CD14-positive monocyte (primary cell): ENCODE measurements at regions not wholly inside any gene's neighbourhood (a gene's known extent, or its start where the extent isn't known, plus 50 kb on each side); places are given as distances from the start of the nearest gene placed in this dataset.

Experiments
- DNase-seq, 3 donors: peaks; one replicate each; pipeline ENCODE4 v3.0.0-alpha.2; 2011 to 2022
- H2AFZ ChIP-seq: 2 replicates; pipeline ENCODE4 v1.6.0; 2012; ENCODE audit warnings: mild to moderate bottlenecking, low read depth, low read length, inconsistent platforms; ENCODE audit not compliant: insufficient read depth, poor library complexity, severe bottlenecking
- H3K27ac ChIP-seq, 2 donors: 1 replicate in 1 of 2; 2 replicates in 1 of 2; pipeline ENCODE4 v1.5.1; 2012 to 2013; ENCODE audit warnings: low read length in 2 of 2, control low read depth in 1 of 2, inconsistent platforms in 1 of 2, low read depth in 1 of 2, mild to moderate bottlenecking in 1 of 2
- H3K27me3 ChIP-seq, 2 donors: one replicate each; pipeline versions ENCODE4 v1.6.0 to v1.6.1; 2011 to 2013; ENCODE audit warnings: low read length in 2 of 2; ENCODE audit not compliant: control insufficient read depth in 2 of 2, insufficient read depth in 2 of 2
- H3K36me3 ChIP-seq, 2 donors: replicated peaks in 1 of 2; 1 replicate in 1 of 2; 2 replicates in 1 of 2; pipeline versions ENCODE4 v1.5.1 to v1.6.1; 2012 to 2013; ENCODE audit warnings: low read length in 2 of 2, control low read depth in 1 of 2, inconsistent platforms in 1 of 2, mild to moderate bottlenecking in 1 of 2; ENCODE audit not compliant: insufficient read depth in 2 of 2, control insufficient read depth in 1 of 2
- H3K4me1 ChIP-seq, 2 donors: 1 replicate in 1 of 2; 2 replicates in 1 of 2; pipeline versions ENCODE4 v1.5.1 to v1.6.1; 2012 to 2013; ENCODE audit warnings: low read length in 2 of 2, control low read depth in 1 of 2, inconsistent platforms in 1 of 2, mild to moderate bottlenecking in 1 of 2, moderate library complexity in 1 of 2; ENCODE audit not compliant: insufficient read depth in 2 of 2, control insufficient read depth in 1 of 2
- H3K4me2 ChIP-seq: replicated peaks from 2 replicates; pipeline ENCODE3; 2012; ENCODE audit warnings: low read length, moderate library complexity, mild to moderate bottlenecking; ENCODE audit not compliant: poor library complexity, severe bottlenecking; ENCODE audit errors: extremely low read depth
- H3K4me3 ChIP-seq, 3 experiments: fragments of 200-600 bp in 1 of 3; sonication (generic) in 1 of 3; replicated peaks in 1 of 3; 1 replicate in 2 of 3; 2 replicates in 1 of 3; pipeline ENCODE4 v1.5.1; 2011 to 2013; ENCODE audit warnings: low read length in 3 of 3, mild to moderate bottlenecking in 3 of 3, control low read depth in 2 of 3, low read depth in 2 of 3, inconsistent platforms in 1 of 3, moderate library complexity in 1 of 3
- H3K79me2 ChIP-seq: 2 replicates; pipeline ENCODE4 v1.6.0; 2012; ENCODE audit warnings: mild to moderate bottlenecking, control low read depth, inconsistent platforms, low read length, moderate library complexity; ENCODE audit not compliant: insufficient read depth
- H3K9ac ChIP-seq: 2 replicates; pipeline ENCODE4 v1.6.0; 2017; ENCODE audit warnings: low read length, mild to moderate bottlenecking; ENCODE audit not compliant: insufficient read depth, poor library complexity, severe bottlenecking
- H3K9me3 ChIP-seq, 2 donors: replicated peaks in 1 of 2; 1 replicate in 1 of 2; 2 replicates in 1 of 2; pipeline versions ENCODE4 v1.5.1 to v1.6.1; 2012 to 2013; ENCODE audit warnings: low read length in 2 of 2, control low read depth in 1 of 2; ENCODE audit not compliant: control insufficient read depth in 1 of 2, insufficient read depth in 1 of 2
- H4K20me1 ChIP-seq: 2 replicates; pipeline ENCODE4 v1.6.0; 2012; ENCODE audit warnings: mild to moderate bottlenecking, low read length, control low read depth, moderate library complexity; ENCODE audit not compliant: insufficient read depth
- H3K27ac Mint-ChIP-seq, 7 donors: one replicate each; pipeline ENCODE4 v1.8.0; 2020; ENCODE audit warnings: mild to moderate bottlenecking in 7 of 7, mixed read lengths in 7 of 7, moderate library complexity in 6 of 7, inconsistent platforms in 2 of 7
- H3K27me3 Mint-ChIP-seq, 3 donors: one replicate each; pipeline ENCODE4 v1.8.0; 2021 to 2022; ENCODE audit warnings: low read depth in 3 of 3, mild to moderate bottlenecking in 3 of 3, mixed read lengths in 3 of 3, moderate library complexity in 3 of 3, inconsistent platforms in 1 of 3
- H3K36me3 Mint-ChIP-seq, 2 donors: one replicate each; pipeline ENCODE4 v1.8.0; 2020; ENCODE audit warnings: mixed read lengths in 2 of 2, inconsistent platforms in 1 of 2, mild to moderate bottlenecking in 1 of 2
- H3K4me1 Mint-ChIP-seq: one replicate; pipeline ENCODE4 v1.8.0; 2020; ENCODE audit warnings: mild to moderate bottlenecking, mixed read lengths
- H3K4me3 Mint-ChIP-seq, 2 donors: one replicate each; pipeline ENCODE4 v1.8.0; 2020; ENCODE audit warnings: mild to moderate bottlenecking in 2 of 2, mixed read lengths in 2 of 2, moderate library complexity in 1 of 2
- H3K9me3 Mint-ChIP-seq, 7 donors: one replicate each; pipeline ENCODE4 v1.8.0; 2020 to 2022; ENCODE audit warnings: mixed read lengths in 7 of 7, mild to moderate bottlenecking in 6 of 7, moderate library complexity in 6 of 7, inconsistent platforms in 2 of 7
- whole genome bisulfite sequencing: methylation state at CpG from one replicate; pipeline ENCODE4 v1.1.5; 2013; ENCODE audit warnings: missing lambda C conversion rate; ENCODE audit not compliant: insufficient coverage; 5-methylcytosine and 5-hydroxymethylcytosine counted together
- intact Hi-C, 2 donors: fragments of 100-400 bp; cut with micrococcal nuclease; formaldehyde crosslinking; loops; one replicate each; pipeline versions ENCODE4 v1.15.0 to v1.15.1; 2023
- TF ChIP-seq, protein P1 (sequence below): fragments of 200-600 bp; IDR thresholded peaks from one replicate; pipeline ENCODE4 v1.8.0; 2022; ENCODE audit warnings: antibody characterized with exemption, mild to moderate bottlenecking

DNA sequence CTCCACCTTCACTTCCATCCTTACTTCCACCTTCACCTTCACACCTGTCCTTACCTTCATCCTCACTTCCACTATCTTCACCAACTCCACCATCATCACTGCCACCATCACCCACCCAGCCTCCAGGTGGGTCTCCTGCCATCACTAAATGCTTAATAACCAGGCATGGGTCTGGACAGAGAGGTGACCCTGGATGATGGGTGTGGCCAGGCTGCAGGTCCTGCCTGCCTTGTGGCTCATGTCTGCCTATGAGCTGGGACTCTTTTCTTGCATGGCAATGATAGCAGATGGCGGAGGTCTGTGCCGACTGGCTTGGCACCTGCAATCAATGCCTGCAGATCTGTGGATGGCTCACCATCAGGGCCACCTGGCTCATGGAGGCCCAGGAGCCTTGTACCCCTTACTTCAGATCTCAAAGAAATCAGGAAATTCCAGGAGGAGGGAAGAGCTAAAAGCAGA lies 60.1 kb upstream of the ELN start:
- WGBS, result 100% methylated on average over 2 of the region's 2 CpGs
- no peaks in the 10 kb centered on the region for H4K20me1 ChIP-seq
- H3K27ac ChIP-seq, result peak overlapping the region in 1 of 2 donors; percentile 22
- no peak for DNase-seq
- no peak overlapping the region for H3K4me2 ChIP-seq
- Mint-ChIP-seq H3K27me3 (peaks cover 2 to 5% (median 4%) of the 10 kb centered on the region in 3 donors), H3K27ac (peak overlapping the region in 2 of 7 donors; percentile 39 to 84), H3K4me1 (peaks cover 27% of the 10 kb centered on the region), H3K9me3 (peaks cover 12 to 22% (median 16%) of the 10 kb centered on the region in 7 donors), H3K36me3 (no peaks in the 10 kb centered on the region), H3K4me3 (peak overlapping the region in 1 of 2 donors; percentile 36)
- H3K4me1 ChIP-seq, result peaks cover 19 to 32% of the 10 kb centered on the region in 2 donors
- intact Hi-C loops, result no loop called here
- no peaks in the 10 kb centered on the region for H3K79me2 ChIP-seq
- no peaks in the 10 kb centered on the region for H3K27me3 ChIP-seq
- no peaks in the 10 kb centered on the region for H3K36me3 ChIP-seq
- no peak overlapping the region for H2AFZ ChIP-seq
- no peak overlapping the region for H3K9ac ChIP-seq
- peaks cover 11 to 20% of the 10 kb centered on the region in 2 donors for H3K9me3 ChIP-seq
- no peak overlapping the region for H3K4me3 ChIP-seq
- TF ChIP-seq, protein P1, sequence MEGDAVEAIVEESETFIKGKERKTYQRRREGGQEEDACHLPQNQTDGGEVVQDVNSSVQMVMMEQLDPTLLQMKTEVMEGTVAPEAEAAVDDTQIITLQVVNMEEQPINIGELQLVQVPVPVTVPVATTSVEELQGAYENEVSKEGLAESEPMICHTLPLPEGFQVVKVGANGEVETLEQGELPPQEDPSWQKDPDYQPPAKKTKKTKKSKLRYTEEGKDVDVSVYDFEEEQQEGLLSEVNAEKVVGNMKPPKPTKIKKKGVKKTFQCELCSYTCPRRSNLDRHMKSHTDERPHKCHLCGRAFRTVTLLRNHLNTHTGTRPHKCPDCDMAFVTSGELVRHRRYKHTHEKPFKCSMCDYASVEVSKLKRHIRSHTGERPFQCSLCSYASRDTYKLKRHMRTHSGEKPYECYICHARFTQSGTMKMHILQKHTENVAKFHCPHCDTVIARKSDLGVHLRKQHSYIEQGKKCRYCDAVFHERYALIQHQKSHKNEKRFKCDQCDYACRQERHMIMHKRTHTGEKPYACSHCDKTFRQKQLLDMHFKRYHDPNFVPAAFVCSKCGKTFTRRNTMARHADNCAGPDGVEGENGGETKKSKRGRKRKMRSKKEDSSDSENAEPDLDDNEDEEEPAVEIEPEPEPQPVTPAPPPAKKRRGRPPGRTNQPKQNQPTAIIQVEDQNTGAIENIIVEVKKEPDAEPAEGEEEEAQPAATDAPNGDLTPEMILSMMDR, result no peak

DNA sequence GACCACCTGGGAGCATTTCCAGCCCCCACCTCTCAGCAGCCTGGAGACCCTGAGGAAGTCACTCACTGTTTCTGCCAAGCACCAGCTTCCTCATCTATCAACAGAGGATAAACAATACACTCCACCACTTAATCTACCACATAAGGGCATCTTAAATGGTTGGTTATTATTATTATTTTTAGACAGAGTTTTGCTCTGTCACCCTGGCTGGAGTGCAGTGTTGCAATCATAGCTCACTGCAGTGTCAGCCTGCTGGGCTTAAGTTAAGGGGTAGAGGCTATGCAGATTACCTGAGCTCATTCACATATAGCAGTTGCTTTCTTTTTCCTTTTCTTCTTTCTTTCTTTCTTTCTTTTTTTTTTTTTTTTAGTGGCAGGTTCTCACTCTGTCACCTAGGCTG lies 59.5 kb upstream of the ELN start:
- no peaks in the 10 kb centered on the region for H3K36me3 Mint-ChIP-seq

More for the DNA sequence above, 59.5 kb upstream of the ELN start:
- H3K27ac Mint-ChIP-seq, result peak overlapping the region in 2 of 7 donors; percentile 7 to 84
- Histone ChIP-seq H3K9ac (no peak overlapping the region), H4K20me1 (no peaks in the 10 kb centered on the region), H3K4me2 (peak overlapping the region; percentile 3), H3K27ac (peak overlapping the region in 1 of 2 donors; percentile 22), H3K4me1 (peaks cover 19 to 32% of the 10 kb centered on the region in 2 donors), H3K9me3 (peaks cover 10 to 14% of the 10 kb centered on the region in 2 donors), H3K79me2 (no peaks in the 10 kb centered on the region), H3K27me3 (no peaks in the 10 kb centered on the region), H2AFZ (no peak overlapping the region), H3K4me3 (no peak overlapping the region), H3K36me3 (no peaks in the 10 kb centered on the region)
- H3K4me1 Mint-ChIP-seq, result peaks cover 27% of the 10 kb centered on the region
- H3K9me3 Mint-ChIP-seq, result peaks cover 8 to 17% (median 11%) of the 10 kb centered on the region in 7 donors
- TF ChIP-seq, protein P1, result no peak
- DNase-seq, result no peak
- intact Hi-C loops, result no loop called here
- no peak overlapping the region for H3K4me3 Mint-ChIP-seq
- H3K27me3 Mint-ChIP-seq, result peaks cover 0 to 8% (median 4%) of the 10 kb centered on the region in 3 donors
